Loucy (cell line): ENCODE measurements at regions not wholly inside any gene's neighbourhood (a gene's known extent, or its start where the extent isn't known, plus 50 kb on each side); places are given as distances from the start of the nearest gene placed in this dataset.

Experiments used
- CTCF ChIP-seq: fragments of 200-600 bp; sonication (generic); conservative IDR thresholded peaks from 2 replicates; pipeline ENCODE4 v1.5.1; 2014; ENCODE audit warnings: mild to moderate bottlenecking, antibody characterized with exemption, low read length
- EZH2phosphoT487 ChIP-seq: fragments of 200-600 bp; IDR thresholded peaks from 2 replicates; pipeline ENCODE4 v1.6.1; 2018; ENCODE audit warnings: antibody characterized with exemption, mild to moderate bottlenecking, moderate library complexity, borderline replicate concordance

- TF ChIP-seq CTCF: no peak
- TF ChIP-seq EZH2phosphoT487: no peak
These were observed 126.7 kb downstream of the C9orf50 start for GRCh38 chr9:129494113-129494789.
